CD4-positive, alpha-beta T cell treated with Interleukin-4 for 1 hour (primary cell): ENCODE measurements at regions not wholly inside any gene's neighbourhood (a gene's known extent, or its start where the extent isn't known, plus 50 kb on each side); places are given as distances from the start of the nearest gene placed in this dataset.
"Not testable (repeated sequence)": the region's sequence is repeated elsewhere in the genome, so short reads cannot be mapped to it uniquely, and the experiment has no call there.

Source experiments
- DNase-seq, 2 donors: peaks; one replicate each; pipeline ENCODE4 v3.0.0-alpha.2; 2020 to 2022

DNA sequence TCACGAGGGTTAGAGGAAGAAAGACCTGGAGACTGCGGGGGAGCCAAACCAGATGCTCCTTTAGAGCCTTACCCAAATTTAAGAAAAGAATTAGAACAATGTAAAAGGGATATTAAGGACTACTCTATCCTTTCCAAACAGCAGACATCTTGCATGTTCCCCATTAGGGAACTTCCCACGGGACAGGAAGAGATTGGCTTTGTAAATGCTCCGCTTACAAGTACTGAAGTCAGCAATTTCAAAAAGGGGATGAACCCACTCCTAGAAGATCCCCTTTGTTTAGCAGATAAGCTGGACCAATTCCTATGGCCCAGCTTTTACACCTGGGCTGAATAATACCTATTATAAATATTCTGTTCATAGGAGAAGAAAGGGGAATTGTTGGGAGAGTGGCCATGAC, 74.2 kb downstream of the APOBEC1 start:
- no peak for DNase-seq

DNA sequence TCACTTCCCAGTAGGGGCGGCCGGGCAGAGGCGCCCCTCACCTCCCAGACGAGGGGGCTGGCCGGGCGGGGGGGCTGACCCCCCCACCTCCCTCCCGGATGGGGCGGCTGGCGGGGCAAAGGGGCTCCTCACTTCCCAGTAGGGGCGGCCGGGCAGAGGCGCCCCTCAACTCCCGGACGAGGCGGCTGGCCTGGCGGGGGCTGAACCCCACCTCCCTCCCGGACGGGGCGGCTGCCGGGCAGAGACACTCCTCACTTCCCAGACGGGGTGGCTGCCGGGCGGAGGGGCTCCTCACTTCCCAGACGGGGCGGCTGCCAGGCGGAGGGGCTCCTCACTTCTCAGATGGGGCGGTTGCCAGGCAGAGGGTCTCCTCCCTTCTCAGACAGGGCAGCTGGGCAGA, 75.6 kb downstream of the APOBEC1 start:
- not testable (repeated sequence) for DNase-seq

DNA sequence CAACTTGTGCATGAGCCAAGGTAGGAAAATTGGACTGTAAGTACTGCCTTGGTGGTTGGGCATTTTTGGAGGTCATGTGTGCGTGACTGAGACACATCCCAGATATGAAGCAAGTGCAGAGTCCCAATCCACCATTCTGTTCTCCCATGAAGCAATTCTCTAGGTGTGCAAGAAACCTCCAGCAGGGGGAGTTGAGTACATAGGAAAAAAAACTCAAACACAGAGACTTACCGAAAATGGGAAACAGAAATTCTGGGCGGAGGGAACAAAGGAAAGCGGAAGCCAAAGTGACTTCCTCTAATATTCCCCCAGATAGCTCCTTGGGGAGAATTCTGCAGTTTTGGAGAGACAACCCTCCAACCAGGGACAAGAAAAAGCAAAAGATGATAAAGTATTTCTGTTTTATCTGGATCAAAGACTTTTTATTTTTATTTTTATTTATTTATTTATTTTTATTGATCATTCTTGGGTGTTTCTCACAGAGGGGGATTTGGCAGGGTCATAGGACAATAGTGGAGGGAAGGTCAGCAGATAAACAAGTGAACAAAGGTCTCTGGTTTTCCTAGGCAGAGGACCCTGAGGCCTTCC, 76.9 kb downstream of the APOBEC1 start:
- DNase-seq: peak; percentile 53 to 61

DNA sequence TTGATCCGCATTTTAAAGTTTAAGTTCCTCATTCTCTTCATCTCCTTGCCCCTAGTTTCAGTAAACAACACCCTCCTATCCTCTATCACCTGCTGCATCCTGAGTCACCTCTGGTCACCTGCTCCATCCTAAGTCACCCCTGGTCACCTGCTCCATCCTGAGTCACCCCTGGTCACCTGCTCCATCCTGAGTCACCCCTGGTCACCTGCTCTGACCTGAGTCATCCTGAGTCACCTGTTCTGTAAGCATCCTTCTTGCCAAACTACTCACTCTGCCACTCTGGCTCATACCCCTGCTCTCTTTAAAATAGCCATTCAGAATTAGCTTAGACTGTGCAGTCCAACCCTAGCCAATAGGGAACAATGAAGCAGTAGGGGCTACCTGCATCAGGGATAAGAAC, 80.6 kb upstream of the CD163 start:
- not testable (repeated sequence) for DNase-seq

DNA sequence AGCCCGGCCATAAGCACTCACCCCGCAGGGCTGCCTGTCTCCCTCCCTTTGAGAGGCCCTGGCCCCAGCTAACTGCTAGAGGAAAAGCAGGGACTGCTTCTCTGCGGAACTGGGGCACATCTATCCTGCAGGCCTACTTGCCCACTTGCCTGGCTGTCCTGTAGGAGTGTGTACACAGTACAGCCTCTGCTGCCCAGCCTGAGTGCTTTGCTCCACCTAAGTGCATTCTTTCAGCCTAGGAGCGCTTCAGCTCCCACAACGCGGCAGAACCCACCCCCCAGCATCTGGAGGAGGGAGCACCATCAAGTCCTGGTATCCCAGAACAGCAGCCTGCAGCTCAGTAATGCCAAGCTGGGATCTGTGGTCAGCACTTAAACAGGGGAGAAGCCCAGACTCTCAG, 79.9 kb upstream of the CD163 start:
- no peak for DNase-seq

DNA sequence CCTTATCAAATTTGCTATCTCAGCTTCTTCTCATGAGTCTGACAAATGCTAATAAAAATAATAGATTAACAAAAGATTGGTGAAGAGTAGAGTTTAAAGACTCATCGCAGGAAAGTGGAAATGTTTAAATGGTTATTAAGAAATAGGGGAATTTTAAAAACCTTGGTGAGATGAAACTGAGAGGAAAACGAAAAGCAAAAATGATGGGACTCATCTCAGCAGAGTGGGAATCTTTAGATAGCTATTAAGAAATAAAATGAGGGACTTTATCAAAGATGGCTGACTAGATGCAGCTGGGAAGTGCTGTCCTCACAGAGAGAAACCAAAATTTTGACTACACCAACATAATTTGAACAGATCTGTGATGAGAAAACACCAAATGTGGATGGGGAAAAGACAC, 79.2 kb upstream of the CD163 start:
- no peak for DNase-seq

DNA sequence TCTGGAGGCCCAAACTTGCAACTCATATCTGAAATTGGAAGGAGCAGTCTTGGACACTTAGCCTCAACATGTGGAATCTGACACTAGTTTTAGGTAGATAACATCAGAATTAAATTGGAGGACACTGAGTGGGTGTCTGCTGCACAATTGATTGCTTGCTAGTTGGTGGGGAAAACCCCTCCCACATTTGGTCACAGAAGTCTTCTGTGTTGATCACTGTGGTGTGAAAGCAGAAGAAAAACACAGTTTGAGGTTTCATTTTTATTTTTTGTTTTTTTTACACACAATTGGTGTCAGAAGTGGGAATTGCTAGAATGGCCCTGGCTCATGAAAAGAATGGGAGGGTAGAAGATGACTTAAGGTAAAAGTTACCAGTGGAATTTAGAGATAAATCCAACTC, 78.0 kb upstream of the CD163 start:
- DNase-seq: no peak

DNA sequence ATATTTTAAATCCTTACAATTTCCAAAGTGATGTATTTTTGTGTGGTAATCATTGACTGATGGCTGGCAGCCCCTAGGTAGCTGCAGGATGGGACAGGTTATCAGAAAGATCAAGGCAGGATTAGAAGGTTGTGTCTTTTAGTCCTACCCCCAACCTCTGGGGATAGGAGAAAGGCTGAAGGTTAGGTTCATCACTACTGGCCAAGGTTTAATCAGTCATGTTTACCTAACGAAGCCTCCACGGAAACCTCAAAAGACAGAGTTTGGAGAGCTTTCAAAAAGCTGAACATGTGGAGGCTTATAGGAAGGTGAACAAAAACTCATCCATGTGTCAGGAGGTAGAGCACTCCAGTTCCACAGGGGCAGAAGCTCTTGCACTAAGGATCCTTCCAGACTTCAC, 77.5 kb upstream of the CD163 start:
- DNase-seq: no peak

DNA sequence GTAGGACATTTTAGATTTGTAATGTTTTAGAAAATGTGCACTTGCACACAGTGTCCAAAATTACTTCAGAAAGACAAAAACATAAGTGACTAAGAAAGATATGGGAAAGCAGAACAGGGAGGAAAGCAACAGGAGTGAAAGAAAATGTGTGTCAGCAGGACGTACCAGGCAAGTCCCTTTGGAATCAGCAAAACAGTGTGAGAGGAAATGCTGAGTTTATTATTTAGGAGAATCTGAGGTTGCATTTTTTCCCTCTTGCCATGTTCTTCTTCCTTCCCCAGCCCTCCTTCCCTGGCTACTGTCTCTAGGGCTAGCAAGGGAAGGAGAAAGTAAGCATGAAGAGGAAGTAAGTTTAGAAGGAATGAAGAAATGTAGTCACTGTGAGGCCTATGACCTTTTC, 67.7 kb upstream of the CD163 start:
- no peak for DNase-seq

DNA sequence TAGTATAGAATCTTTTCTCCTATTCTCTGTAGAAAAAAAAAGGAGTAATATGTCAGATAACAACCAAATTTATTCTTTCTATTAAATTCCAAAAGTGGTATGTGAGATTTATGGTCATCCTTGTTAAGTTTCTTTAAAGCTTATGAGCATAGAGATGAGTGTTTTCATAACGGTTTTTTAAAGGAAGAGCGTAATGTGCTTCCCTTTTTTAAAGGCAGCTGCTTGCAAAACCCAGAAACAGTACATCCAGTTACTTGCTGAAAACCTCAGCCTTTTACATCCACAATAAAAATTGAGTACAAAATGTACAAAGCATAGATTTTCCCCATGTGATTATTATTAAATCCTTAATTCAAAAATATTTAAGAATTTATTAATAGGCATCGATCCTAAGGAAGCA, 53.6 kb upstream of the CD163 start:
- DNase-seq: no peak

DNA sequence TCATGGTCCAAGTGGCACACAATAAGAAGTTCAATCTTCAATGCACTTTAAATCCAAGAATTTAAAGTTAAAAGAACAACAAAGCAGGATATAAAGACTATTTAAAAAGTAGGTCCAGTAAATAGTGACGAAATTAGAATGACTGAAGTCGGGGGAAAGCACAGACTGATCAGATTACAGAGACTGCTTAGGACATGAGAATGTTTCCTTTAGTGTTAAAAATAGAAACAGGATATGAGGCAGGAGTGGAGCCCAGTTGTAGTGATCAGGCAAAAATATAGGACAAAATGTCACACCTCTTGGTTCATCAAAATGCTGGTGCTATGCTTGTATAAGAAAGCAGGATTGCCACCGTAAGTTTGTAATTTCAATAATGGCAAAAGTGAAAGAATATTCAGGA, 52.2 kb upstream of the CD163 start:
- no peak for DNase-seq

DNA sequence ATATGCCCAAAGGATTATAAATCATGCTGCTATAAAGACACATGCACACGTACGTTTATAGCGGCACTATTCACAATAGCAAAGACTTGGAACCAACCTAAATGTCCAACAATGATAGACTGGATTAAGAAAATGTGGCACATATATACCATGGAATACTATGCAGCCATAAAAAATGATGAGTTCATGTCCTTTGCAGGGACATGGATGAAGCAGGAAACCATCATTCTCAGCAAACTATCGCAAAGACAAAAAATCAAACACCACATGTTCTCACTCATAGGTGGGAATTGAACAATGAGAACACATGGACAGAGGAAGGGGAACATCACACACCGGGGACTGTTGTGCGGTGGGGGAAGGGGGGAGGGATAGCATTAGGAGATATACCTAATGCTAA, 51.3 kb upstream of the CD163 start:
- DNase-seq: not testable (repeated sequence)
